T follicular helper cell (primary cell): ENCODE measurements at regions not wholly inside any gene's neighbourhood (a gene's known extent, or its start where the extent isn't known, plus 50 kb on each side); places are given as distances from the start of the nearest gene placed in this dataset.
A peak's percentile ranks its signal among the peaks of the same experiment; 100 is the strongest.

ENCODE experiments used
- DNase-seq: peaks from one replicate; pipeline ENCODE4 v3.0.0-alpha.2; 2020; ENCODE audit warnings: low read depth

DNA sequence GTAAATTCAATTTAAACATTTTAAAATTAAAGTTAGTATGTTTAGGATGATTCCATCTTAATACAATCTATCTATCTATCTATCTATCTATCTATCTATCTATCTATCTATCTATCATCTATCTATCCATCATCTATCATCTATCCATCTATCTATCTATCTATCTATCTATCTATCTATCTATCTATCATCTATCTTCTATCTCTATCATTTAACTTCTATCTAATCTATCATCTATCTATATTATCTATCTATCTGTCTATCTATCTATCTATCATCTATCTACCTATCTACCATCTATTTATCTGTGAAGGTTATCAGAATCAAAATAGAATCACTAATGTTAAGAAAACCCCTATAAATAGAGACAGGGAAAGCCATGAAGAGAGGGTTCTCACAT is 78.3 kb downstream of the RAMP3 start:
- DNase-seq = no peak

DNA sequence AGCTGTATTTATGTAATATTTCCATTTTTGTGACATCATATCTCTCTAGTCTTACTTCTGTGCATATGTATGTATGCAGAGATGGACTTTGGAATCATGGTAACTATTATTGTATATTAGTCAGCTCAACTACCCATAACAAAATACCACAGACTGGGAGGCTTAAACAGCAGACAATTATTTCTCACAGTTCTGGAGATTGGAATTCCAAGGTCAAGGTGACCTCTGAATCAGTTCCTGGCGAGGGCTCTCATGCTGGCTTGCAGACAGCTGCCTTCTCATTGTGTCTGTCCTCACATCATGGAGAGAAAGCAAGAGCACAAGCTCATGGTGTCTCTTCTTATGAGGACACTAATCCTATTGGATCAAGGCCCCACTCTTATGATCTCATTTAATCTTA is 79.1 kb downstream of the RAMP3 start:
- DNase-seq = no peak

DNA sequence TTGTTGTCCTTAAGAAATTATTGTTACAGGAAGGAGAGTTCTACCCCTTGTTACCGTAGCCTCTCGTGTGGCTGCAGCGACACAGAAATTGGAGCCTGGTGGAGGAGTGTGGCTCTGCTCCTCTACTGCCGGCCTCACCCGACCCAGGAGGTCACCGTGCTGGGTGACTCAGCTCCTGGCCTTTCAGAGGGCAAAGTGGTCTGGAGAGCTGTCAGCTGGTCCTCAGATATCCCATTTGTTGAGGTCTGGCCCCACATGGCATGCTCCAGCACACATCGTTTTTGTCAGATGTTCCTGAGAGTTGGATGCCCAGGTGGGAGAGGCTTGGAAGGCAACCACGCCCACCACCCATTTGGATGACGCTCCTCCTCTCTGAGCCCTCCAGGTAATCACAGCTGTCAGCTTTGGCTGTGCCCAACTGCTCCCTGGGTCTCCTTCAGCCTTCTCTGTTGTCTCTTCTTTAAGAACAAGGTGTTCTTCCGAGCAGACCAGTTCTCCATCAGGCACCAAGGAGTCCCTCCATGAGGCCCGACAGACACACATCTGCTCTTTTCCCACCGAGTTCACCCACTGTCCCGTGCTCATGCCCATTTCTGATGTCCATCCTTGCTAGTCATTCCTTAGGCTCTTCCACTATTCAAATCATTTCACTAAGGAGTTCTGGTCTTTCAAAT is 80.3 kb downstream of the RAMP3 start:
- DNase-seq = no peak

DNA sequence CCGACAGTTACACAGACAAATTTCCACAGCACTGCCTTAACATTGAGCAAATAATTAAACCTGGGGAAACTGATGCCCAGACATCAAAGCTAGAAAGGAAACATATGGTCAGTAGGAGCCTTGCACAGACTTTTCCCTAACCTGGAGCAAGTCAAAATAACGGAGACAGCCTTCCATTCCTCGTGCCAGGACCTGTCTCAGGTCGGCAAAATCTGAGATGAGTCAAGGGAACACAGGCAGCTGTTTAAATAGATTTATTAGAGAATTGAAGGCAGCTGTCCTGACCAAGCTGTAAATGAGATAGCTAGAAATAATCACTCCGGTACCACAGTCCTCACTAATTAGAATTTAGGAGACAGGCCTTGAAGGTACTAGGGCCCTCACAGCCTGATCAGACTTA is 81.2 kb downstream of the RAMP3 start:
- DNase-seq = no peak

DNA sequence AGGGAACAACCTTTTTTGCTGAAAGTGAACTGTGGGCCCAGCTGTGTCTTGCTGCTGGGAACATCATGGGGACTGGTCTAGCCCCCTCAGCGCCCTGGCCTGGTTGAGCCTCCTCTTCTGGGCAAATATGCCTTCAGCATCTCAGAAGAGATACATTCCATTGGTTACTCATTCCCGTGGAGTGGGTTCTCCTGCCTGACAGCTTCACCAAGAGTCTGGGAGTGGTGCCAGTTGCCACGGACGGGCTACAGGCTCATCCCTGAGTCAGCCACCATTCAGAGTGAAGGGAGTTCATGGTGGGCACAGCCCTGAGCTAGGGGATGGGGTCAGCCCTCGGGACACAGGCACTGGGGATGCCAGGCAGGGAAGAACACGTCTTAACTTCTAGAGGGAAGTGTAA is 81.9 kb downstream of the RAMP3 start:
- DNase-seq = no peak

DNA sequence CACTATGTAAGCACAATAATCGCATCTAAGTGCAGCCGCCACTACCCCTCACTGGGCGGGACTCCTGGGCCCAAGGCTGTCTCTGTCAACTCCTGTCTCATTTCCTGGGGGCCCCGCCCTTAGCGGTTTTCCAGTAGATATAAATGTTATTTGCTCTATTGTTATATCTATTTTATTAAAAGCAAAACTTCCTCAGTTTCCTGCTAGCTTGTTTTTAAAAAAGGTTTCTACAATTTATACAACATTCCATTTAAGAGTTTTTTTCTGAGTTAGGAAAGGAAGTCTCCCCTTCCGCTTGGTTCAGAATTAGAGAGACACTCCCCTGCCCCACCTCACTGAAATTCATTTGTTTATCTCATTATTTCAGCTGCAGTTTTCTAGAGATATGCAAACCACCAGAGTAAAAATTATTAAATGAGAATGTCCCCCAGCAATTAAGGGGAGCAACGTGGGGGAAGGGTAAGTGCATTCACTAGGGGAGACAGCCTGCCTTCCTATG is 82.7 kb downstream of the RAMP3 start:
- DNase-seq = no peak

DNA sequence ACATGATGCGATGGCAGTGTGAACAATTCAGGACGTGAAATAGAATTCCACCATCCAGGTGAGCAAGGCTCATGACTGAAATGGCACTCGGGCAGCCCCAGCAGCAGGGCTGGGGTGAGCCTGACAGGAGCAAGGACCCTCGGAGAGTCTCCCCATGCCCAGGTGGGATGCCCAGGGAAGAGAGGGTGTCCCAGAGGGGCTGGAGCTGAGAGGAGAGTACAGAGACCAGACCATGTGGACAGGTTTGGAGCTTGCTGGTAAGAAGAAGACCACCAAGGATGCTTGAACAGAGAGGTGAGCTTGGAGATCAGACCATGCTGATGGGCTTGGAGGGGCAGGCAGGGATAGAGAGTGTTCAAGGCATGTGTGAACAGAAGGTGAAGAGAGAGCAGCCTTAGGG is 83.3 kb downstream of the RAMP3 start:
- DNase-seq = no peak

DNA sequence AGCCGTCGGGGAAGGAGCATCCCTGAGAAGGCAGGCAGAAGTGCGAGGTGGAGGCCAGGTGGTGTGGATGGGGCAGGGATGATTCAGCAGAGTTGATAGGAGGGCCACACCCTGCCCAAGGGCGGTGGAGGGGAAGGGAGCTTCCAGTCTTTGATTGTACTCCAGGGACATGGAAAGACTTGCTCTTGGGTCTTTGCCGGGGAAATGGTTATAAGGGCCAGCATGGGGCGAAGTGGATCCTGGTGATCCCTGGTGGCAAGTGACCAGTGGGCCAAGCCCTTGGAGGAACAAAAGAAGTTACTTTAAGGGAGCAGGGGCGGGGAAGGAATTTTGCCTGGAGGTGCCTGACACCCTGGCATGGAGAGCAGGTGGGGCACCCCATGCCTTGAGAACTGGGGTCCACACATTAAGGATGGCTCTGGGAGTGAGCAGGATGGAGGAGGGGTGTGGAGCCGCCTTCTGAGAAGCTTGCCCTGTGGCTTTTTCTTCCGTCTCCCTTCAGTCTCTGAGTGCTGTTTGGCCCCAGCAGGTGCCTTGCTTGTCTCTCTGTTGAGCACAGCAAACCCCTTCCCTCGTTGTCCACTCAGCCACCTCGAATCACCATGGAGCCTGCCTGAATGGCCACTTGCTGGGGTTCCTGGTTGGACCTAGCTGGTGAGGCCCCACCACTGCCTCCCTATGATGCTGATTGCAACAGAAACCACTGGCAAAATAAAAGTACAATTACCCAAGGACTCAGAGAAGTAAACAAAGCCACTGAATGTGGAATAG is 83.9 kb downstream of the RAMP3 start:
- DNase-seq = no peak

DNA sequence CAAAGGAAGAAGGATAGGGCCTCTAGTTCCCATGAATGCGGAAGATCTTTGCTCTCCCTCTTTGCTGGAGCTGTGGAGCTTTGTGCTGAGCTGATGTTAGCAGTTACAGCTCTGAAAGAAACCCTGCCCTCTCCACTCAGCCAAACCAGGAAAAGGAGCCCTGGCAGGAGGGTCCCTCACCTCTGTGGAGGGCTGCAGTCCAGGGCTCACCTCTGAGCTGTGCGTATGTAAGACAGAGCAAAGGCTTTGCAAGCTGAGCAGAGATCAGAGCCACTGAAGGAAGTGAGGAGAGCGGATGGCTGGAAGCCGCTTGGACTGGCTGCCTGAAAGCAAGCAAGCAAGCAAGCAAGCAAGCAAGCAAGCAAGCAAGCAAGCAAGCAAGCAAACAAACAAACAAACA is 84.7 kb downstream of the RAMP3 start:
- DNase-seq = no peak

DNA sequence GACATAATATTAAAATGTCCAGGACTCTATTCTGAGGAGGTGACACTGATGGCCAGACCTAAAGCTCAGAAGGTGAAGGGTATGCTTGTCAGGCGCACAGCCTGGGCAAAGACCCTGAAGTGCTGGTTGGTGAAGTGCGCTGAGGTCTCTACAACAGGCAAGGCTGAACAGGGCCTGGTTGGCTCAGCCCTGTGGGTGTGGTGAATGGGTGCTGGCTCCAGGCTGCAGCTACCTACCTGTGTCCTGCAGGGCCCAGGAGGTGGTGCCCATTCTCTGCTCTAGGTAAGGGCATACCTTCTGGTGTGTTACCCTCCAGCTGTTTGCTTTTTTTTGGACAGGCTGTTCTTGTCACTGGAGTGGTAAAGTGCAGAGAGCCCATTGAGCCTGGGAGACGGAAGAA is 85.1 kb downstream of the RAMP3 start:
- DNase-seq = no peak

DNA sequence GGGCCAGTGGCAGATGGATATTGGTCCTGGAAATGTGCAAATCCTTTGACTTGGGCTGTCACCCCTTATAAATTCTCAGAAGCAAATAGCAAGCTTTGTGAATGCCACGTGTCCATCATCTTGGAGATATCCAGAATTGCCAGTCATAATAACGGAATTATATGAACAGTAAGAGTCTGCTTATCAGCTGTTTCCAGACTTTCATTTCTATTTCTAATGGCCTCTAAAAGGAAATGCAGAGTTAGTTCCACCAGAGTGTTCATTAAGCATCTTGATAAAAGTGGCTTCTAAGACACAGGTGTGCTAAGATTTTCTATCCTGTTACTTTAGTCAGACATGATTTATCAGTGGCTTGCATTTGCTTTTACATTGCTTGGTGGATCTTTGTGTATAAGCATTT is 87.4 kb downstream of the RAMP3 start:
- DNase-seq = no peak

DNA sequence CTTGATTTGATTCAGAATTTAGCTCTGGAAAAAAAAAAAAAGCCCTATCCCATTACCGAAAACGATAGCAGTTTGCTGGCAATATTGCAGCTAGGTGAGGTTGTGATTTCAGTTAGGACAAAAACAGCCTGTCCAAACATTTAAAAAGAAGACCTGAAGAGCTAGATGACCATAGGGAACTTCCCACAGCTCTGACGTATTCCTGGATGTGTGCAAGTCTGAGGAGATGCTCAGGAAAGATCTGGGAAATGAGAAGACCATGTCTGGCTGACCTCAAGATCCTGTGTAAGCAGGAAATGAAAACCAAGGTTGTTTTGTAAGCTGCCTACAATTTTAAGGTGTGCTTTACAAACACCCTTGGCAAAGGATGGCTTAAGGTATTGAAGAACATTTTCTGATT is 88.7 kb downstream of the RAMP3 start:
- DNase-seq = no peak

DNA sequence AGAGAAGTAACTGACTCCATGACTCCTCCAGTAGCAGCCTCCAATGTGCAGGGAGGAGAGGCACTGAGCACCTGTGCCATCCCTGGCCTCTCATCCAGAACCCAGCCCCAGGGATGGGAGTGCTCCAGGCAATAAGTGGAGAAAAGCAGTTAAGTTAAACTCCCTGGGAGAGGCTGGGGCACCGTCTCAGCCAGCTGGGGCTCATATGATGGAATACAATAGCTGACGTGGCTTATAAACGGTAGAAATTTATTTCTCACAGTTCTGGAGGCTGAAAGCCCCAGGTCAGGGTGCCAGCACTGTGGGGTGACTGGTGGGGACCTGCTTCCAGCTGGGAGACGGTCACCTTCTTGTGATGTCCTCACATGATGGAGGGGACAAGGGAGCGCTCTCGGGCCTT is 94.7 kb downstream of the RAMP3 start:
- no peak for DNase-seq

DNA sequence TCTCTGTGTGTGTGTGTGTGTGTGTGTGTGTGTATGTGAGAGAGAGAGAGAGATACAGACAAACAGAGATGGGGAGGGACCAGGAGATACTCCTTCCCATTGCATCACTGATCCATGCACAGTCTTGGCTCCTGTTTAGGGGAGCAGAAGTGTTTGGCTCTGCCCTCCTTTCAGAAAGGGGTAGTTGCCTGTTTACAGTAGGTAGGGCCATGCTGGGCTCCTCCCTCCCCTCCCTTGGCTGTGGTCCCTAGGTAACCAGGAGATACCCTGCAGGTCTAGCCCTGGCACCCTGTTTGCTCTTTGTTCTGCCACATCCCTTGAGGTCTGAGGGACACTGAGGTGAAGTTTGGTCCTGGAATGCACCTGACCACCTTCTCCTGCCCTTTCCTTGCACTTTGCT is 95.3 kb downstream of the RAMP3 start:
- DNase-seq = no peak

DNA sequence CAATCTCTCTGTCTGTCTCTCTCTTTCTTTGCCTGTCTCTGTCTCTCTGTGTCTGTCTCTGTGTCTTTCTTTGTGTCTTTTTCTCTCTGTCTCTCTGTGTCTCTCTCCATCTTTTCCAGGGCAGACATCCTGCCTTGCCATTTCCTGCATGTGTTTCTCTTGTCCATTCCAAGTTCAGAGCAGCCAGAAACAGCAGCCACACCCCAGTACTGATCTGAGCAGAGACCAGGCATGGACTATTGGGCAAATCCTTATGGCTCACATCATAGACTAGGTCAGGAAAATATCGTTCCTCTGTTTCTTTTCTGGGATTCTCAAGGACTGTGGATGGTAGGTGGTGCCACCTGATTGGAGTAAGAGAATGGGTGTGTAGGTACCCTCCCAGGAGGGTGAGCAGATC is 95.8 kb downstream of the RAMP3 start:
- DNase-seq = no peak

DNA sequence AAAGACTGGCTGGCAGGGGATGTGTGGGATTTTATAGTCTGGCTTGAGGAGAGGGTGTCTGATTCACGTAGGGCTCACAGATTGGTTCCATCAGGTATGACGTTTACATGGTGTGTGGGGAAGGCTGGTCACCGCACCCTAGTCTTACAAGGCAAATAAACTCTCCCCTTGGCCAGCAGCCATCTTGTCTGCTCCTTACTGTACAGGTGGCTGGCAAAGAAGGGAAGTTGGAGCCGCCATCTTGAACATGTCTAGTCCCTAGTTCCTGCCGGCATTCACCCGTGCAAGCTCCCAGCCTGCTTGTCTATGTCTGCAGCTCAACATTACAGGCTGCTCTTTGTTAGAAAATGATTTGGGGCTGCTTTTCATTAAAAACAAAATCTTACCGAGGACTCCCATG is 97.6 kb downstream of the RAMP3 start:
- no peak for DNase-seq

DNA sequence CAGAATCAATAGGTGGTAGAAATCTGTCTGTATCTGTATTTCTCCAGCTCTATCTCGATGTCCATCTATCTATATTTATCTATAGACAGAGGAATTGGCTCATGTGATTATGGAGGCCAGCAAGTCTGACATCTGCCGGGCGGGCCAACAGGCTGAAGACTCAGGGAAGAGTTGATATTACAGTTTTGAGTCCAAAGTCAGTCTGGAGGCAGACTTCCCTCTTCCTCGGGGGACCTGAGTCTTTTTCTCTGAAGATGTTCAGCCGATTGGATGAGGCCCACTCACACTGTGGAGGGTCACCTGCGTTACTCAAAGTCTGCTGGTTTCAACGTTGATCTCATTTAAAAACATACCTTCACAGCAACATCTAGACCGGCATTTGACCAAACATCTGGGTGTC is 98.7 kb downstream of the RAMP3 start:
- DNase-seq = no peak

DNA sequence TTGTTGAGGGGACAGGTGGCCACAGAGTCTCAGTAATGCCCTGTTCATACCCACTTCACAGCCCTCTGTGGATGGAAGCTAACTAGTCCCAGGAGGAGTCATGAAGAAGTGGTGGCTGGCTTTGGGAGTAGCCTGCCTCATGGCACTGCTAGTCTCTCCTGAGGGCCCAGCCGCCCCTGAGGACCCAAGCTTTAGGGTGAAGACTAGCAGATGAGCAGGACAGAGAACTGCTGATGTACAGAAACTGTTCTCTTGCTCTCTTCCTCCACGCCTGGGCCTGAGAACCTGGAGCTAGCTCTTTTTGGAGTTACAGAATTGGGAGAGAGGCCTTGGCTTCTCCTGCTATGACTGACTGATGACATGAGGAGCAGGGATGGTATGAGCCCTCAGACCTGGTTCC is 99.2 kb downstream of the RAMP3 start:
- no peak for DNase-seq

DNA sequence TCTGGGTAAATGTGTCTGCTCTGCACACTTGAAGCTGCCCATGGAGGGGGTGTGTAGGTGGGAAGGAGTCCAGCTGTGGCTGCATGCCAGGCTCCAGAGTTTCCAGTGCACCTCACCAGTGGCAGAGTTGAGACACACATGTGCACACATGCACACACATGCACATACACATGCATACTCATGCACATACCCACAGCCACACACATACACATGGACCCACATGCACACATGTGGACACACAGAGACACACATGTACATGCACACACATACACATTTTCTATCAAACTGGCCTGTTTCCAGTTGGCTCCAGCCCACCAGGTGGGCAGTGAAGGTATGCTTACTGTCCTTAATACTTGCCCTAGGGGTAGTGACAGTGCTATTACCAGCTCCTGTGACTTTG is 99.7 kb downstream of the RAMP3 start:
- no peak for DNase-seq

DNA sequence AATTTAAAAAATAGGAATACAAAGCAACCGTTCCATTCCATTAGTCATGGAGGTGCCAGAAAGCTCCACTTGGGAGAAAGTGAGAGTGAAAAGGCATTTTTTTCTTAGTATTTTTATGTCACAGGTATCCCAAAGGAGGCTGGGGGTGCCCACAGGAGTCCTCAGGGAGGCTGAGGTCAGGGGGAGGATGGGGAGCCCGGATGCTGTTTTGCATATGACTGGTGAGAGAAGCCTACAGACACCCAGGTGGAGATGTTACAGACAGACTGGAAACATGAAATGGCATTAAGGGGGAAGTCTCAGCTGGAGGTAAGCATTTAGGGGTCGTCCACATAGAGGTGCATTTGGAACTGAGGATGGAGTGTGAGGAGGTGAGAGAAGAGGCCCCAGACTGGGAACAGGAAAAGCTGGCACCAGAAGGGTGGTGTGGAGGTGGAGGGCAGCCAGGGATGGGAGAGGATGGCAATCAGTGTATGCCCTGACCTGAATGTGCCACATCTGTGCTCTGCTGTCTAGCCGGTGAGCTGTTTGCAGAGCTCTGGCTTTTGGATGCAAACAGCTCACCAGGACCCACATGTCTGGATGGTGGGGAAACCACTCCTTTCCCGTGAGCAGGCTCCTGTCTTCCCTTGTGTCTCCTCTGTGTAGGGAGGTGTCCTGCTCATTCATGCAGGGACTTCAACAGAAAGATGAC is 101.1 kb downstream of the RAMP3 start:
- DNase-seq = no peak

DNA sequence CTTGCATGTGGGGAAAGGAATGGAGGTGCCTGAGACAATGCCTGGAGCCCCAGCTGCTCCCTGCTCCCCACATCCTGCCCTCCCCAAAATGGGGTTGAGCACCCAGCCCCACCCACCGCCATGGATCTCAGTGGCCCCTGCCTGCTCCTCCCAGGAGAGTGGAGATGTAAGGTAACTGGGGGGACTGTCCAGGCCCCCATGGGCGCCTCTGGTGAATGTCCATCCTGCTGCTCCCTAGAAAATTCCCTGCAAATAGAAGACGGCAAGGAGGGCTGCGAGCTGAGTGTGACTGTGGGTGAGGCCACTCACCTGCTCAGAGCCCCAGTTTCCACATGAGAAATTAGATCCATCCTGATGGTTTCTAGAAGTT is 101.6 kb downstream of the RAMP3 start:
- DNase-seq = no peak

DNA sequence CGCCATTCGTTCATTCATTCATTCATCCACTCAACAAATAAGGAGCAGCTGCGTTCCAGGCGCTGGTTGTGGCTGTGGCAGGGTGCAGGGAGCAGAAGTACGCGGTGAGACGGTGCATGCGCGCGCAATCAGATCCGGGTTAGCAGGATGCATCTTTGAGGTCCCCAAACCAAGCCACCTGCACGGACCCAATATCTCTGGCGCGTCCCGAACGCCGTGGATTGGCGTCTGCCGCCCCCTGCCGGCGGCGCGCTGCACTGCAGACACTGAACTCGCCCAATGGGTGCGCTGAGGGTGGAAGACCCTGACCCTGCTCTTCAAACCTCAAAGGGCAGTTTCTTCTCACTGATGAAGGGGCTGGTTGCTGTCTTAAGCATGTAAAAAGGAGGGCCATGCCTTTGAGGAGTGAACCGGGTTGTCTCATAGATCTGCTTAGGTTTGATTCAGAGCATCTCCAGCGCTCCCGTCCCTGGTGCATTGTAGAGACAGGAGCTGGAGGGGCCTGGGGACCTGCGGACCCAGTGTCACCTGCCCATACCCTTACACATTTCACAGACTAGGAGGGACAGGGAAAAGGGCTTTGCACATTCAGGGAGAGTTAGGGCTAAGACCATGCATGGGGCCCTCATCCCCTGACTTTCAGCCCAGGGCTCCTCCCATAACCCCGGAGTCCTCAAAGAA is 102.5 kb downstream of the RAMP3 start:
- DNase-seq = peak; percentile 36

DNA sequence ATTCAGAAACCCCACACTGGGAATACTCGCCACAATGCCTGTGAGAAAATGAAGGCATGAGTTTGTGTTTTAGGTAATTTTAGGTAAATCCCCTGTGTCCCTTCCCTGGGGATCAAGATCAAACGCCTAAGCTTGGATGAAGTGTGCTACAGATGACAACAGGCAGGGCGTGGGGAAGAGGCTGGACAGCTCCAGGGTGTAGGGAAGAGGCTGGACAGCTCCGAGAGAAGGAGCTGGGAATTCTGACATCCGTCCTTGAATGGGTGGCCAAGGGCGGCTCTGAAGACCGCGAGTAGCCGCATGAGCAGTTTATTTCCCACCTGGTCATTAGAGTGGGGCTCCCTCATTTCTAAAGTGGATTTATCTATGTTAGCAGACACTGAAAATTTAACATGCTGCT is 109.7 kb downstream of the RAMP3 start:
- DNase-seq = no peak
